22Rv1 (cell line): ENCODE measurements at regions not wholly inside any gene's neighbourhood (a gene's known extent, or its start where the extent isn't known, plus 50 kb on each side); places are given as distances from the start of the nearest gene placed in this dataset.

ENCODE experiments used
- CTCF ChIP-seq: fragments of 450-650 bp; IDR thresholded peaks from 2 replicates; pipeline ENCODE4 v1.5.1; 2017; ENCODE audit warnings: mild to moderate bottlenecking
- ZFX ChIP-seq: fragments of 450-650 bp; IDR thresholded peaks from 2 replicates; pipeline ENCODE4 v1.6.1; 2017; ENCODE audit warnings: antibody characterized with exemption, borderline replicate concordance

GRCh38 chr9:26412446-26412845 is 480.2 kb downstream of the CAAP1 start:
- TF ChIP-seq CTCF (no peak), ZFX (no peak)
